ENCODE measurements at regions not wholly inside any gene's neighbourhood (a gene's known extent, or its start where the extent isn't known, plus 50 kb on each side); places are given as distances from the start of the nearest gene placed in this dataset.

DNA sequence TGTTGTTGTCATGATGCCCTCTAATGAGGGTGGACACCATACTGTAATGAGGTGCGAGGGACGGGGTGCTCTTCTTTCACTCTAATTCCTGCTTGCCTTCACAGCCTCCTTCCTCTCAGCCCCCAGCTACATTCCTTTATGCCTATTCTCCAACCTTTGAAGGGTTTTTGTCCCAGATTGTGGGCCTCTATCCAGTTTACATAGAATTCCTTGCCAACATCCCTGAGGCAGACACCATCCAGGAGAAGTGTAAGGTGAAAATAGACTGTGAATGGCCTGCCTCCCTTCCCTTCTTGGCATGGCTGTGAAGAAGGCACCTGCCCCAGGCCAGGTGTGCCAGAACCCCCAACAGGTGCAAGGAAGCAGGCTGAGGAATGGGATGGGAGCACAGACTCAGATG lies 122.3 kb downstream of the CHST1 start:
- TF ChIP-seq GATA3 (IDR thresholded peaks at IDR 0.05; ENCODE audit: low read depth, low read length) = no peak
- no peak for TF ChIP-seq GATA2 (IDR thresholded peaks at IDR 0.05; ENCODE audit: low read depth, low read length)

DNA sequence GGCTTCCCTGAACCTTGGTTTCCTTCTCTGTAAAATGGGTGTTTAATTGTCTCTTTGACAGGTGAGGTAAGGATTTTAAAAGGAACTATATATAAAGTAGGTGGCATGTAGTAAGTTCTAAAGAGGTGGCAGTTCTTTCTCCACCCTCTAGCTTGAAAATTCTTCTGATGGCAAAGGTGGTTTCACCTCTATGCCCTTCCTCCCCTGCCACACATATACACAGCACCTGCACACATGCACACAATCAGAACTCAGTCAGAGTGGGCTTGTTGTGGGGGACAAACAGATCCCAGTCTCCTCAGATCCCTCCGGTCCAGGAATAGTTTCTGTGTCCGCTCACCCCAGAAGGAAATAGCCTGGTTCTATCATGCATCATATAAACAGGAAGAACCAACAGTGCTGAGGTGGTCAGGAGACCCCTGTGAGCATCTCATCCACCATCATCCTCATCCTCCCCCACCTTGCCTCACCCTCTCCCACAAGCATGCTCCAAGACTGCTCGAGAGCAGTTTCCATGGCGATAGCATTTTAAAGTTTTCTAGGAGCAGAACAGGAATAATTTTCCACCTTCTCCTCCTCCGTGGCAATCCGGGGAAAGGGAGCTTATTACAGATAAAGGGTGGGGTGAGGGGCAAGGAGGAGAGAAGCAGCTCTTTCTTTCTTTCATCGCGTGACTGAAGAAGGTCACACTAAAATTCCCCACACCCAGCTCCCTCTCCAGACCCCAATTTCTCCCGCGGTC lies 123.6 kb downstream of the CHST1 start:
- TF ChIP-seq GATA2 (IDR thresholded peaks at IDR 0.05; ENCODE audit: low read depth, low read length) (no peak), GATA3 (IDR thresholded peaks at IDR 0.05; ENCODE audit: low read depth, low read length) (no peak)

DNA sequence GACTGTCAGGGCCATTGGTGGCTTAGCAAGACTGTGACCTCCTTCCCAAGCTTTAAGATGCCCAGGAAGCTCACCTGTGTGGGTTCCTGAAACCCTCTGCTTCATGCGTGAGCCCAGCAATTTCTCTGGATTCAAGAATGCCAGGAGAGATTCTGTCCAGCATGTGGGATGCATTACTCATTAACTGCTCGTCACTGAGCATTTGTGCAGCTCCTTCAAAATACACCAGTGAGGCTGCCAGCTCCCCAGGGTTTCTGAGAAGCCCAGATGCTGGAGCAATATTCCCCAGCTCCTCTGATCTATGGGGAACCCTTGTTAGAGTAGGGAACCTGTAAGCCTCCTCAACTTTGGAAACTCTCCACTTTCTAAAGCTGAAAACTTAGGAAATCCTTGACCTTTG lies 126.5 kb downstream of the CHST1 start:
- no peak for TF ChIP-seq GATA3 (IDR thresholded peaks at IDR 0.05; ENCODE audit: low read depth, low read length)
- no peak for TF ChIP-seq GATA2 (IDR thresholded peaks at IDR 0.05; ENCODE audit: low read depth, low read length)

DNA sequence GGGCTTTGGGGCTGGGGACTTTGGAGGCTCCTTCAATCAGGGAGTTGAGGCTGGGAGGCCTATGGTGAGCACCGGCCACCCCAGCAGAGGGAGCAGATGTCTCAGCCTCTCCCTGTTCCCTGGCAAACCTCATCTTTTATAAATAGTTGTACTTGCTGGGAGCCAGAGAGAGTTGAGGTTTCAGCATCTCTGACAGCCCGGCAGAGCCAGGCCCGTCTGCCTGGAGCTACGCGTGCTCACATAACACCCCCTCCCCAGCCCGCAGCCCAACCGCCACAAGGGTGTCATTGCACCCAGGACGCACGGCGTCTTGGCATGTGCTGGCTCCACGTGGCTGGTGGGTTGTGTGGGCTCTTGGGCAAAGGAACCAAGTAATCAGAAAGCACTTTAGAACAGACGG lies 127.1 kb downstream of the CHST1 start:
- TF ChIP-seq GATA2 (IDR thresholded peaks at IDR 0.05; ENCODE audit: low read depth, low read length) = no peak
- no peak for TF ChIP-seq GATA3 (IDR thresholded peaks at IDR 0.05; ENCODE audit: low read depth, low read length)

DNA sequence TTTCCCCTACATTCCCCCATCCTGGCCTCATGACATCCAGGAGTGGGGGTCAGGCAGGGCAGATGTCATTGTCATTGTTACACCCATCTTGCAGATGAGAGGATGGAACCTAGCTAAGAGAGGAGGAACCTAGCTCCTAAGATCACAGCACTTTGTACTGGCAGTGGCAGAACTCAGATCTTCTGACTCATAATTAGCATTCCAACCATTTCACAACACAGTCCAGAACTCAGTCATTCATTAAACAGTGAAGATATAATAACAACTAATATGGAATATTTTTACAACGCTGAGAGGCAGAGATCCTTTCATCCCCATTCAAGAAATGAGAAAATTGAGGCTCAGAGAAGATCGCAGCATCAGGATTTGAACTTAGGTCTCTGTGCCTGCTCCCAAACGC lies 127.8 kb downstream of the CHST1 start:
- TF ChIP-seq GATA2 (IDR thresholded peaks at IDR 0.05; ENCODE audit: low read depth, low read length) = no peak
- no peak for TF ChIP-seq GATA3 (IDR thresholded peaks at IDR 0.05; ENCODE audit: low read depth, low read length)

DNA sequence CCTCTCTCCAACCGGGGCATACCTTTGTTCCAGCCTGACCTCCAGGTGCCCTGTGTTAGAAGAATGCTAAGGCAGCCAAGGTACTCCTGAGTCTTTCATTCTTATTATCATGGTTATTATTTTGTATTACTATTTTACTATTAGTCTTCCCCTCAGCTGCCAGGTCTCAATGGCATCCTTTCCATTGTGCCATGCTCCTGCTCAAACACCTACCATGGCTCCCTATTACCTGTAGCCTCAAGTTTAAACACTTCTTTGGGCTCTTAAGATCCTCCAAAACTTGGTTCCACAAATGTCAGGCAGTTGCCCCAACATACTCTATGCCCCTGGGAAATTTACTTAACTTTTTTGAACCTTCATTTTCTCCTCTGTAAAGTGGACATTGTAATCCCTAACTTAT lies 130.4 kb downstream of the CHST1 start:
- TF ChIP-seq GATA3 (IDR thresholded peaks at IDR 0.05; ENCODE audit: low read depth, low read length) (no peak), GATA2 (IDR thresholded peaks at IDR 0.05; ENCODE audit: low read depth, low read length) (no peak)

DNA sequence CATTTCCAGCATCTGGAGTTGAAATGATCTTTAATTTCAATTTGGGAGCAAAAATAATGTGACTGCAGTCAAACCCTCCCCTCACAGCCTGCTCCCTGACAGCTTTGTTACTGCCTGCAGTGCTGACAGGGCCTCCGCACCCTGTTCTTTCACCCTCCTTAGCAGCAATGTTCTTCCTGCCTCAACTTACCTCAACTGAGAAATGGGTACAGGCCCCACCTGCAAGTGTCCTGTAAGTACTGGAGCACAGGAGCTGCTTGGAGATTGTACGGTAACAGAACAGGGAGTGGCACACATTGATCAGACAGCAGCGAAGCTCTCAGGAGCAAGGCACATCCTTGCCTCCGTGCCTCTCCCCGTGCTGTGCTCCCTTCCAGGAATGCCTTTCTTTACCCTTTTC lies 131.3 kb downstream of the CHST1 start:
- no peak for TF ChIP-seq GATA2 (IDR thresholded peaks at IDR 0.05; ENCODE audit: low read depth, low read length)

DNA sequence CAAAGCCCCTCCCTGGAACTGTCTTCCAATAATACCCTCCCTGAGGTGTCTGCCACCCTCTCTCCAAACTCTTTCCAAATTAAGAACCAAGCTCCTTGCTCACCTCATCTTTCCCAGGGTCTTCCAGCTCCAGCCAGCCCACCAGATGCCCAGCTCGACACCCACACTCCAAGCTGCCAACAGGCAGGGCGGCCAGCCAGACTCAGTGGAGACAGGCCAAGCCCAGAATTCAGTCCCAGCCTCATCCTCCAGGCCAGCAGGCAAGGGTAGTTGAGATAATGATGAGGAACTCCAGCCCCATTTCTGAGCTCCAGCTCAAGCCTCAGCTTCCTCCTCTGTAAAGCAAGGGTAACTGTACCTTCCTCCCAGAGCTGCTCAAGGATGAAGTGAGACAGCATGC lies 132.9 kb downstream of the CHST1 start:
- TF ChIP-seq GATA3 (IDR thresholded peaks at IDR 0.05; ENCODE audit: low read depth, low read length) = no peak
- TF ChIP-seq GATA2 (IDR thresholded peaks at IDR 0.05; ENCODE audit: low read depth, low read length) = no peak

DNA sequence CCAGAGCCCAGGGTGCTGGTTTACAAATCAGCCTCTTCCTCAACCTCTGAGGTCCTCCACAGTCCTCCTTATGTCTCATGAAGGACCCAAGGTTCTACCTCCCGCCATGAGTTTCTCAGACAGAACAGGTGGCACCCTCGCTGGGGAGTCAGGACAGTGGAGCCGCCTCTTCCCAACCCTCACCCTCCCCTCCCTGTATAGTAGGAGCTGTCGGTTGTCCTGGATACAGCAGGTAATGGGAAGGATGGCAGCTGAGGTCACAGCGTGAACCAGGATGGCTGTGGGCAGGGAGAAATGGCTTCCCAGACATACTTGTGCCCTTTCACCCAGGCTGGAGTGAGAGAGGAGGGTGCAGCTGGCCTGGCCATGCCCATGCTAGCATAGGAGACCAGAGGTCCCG lies 134.6 kb downstream of the CHST1 start:
- no peak for TF ChIP-seq GATA2 (IDR thresholded peaks at IDR 0.05; ENCODE audit: low read depth, low read length)
- no peak for TF ChIP-seq GATA3 (IDR thresholded peaks at IDR 0.05; ENCODE audit: low read depth, low read length)

DNA sequence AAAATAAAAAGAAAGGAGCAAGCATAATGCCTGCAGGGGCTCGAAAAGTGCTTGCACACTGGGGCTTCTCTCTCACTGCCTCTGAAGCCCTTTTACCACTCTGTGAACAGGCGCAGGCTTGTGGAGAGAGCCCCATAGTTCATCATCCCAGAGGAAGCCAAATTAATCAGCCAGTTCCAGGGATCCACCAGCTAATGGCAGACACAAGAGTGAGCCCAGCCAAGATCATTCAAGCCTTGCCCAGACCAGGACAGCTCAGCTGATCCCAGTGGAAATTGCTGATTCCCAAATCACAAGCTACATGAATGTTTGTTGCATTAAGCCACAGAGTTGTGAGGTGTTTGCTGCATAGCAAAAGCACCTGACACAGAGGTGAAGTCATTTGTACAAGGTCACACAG lies 135.3 kb downstream of the CHST1 start:
- TF ChIP-seq GATA3 (IDR thresholded peaks at IDR 0.05; ENCODE audit: low read depth, low read length) = no peak
- no peak for TF ChIP-seq GATA2 (IDR thresholded peaks at IDR 0.05; ENCODE audit: low read depth, low read length)

DNA sequence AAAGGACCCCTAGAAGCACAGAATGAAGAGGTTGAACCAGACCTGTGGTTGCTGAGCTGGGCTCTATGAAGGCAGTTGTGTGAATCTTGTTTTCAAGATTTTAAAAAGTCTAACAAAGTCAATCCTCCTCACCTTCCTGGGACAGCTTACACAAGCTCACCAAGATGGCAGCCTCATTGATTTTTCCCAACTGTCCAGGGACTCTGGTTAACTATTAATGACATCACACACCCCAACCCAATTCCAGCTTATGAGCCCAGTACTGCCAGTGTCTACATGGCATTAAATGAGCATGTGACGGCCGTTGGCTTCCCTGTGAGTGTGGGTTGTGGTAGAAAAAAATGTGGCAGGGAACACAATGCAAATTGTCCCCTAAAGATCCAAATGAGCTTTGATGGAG lies 137.0 kb downstream of the CHST1 start:
- TF ChIP-seq GATA2 (IDR thresholded peaks at IDR 0.05; ENCODE audit: low read depth, low read length) = no peak
- TF ChIP-seq GATA3 (IDR thresholded peaks at IDR 0.05; ENCODE audit: low read depth, low read length) = no peak

DNA sequence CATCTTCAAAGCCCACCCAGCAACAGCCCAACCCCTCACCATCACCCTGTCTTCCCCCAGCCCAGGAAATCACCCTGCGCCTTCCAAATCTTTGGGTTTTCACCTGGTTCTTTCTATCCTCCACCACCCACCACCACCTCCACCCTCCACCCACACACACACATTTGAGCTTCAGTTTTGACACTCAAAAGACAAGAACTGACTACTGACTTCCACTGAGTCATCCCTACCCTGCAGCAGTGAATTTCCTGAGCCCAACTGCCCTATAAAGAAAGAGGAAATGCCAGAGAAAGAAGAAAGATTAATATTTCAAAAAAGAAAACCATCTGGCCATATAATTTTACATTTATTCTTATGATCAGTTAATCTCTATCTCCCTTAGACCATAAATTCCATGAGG lies 137.5 kb downstream of the CHST1 start:
- TF ChIP-seq GATA3 (IDR thresholded peaks at IDR 0.05; ENCODE audit: low read depth, low read length) (no peak), GATA2 (IDR thresholded peaks at IDR 0.05; ENCODE audit: low read depth, low read length) (no peak)

DNA sequence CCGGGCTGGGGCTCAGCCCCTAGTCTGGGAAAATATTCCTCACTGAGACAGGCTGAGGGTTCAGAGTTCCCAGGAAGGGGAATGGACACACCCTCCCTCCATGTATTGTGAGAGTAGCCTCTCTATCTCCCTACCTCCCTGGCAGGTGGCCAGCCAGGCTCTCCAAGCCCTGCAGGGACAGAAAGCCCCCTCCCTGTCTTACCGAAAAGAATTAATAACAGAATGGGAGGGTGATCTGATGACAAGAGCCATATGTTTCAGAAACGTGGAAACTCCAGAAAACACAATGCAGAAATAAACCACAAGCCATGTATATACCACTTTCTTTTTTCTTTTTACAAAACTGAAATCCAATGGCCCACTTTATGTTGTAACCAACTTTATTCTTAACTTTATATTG lies 140.0 kb downstream of the CHST1 start:
- TF ChIP-seq GATA2 (IDR thresholded peaks at IDR 0.05; ENCODE audit: low read depth, low read length) (no peak), GATA3 (IDR thresholded peaks at IDR 0.05; ENCODE audit: low read depth, low read length) (no peak)

DNA sequence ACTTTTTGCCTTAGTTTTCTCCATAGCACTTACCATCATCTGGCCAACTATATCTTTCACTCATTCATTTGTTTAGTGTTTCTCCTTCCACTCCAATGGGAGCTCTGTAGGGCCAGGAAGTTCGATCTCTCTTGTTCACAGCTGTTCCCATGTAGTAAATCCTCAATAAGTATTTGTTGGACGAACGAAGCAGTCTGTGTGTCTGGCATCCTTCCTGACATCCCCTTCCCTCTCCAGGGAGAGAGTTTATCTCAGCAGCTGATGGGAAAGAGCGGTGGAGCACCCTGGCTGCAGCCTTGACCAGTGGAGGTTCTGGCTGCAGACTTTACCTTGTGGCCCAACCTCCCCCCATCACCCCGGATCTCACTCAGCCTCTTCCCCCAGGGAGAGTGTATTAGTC lies 141.7 kb downstream of the CHST1 start:
- no peak for TF ChIP-seq GATA3 (IDR thresholded peaks at IDR 0.05; ENCODE audit: low read depth, low read length)
- no peak for TF ChIP-seq GATA2 (IDR thresholded peaks at IDR 0.05; ENCODE audit: low read depth, low read length)

DNA sequence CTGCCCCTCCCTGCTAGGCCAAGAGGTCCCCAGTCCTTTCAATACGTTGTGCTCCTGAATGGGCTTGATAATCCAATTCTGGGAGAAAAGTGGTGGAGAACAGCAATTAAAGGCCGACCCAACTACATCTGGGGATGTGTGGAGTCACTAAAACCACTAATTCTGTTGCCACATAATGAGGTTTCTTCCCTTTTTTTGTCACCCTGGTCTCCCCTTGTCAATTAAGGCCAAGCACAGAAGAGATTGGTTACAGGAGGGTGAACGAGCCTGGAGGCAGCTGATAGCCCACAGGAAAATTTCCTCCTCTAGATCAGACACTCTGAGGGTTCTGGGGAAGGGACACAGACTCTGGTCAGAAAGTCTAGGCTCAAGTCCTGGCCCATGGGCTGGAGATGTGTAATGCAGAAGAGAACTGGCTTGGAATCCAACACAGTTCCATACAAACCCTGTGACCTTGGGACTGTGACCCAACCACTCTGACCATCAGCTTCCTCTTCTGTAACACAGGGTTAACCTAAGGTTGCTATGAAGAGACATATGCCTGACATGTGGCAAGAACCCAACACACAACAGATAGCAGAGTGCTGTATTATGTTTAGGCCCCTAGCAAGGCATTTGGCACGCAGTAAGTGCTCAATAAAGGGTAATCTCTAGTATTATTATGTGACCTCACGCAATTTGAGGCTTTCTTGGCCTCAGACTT lies 146.4 kb downstream of the CHST1 start:
- no peak for TF ChIP-seq GATA3 (IDR thresholded peaks at IDR 0.05; ENCODE audit: low read depth, low read length)
- TF ChIP-seq GATA2 (IDR thresholded peaks at IDR 0.05; ENCODE audit: low read depth, low read length) = no peak
